OCI-LY1 (cell line): ENCODE measurements at regions not wholly inside any gene's neighbourhood (a gene's known extent, or its start where the extent isn't known, plus 50 kb on each side); places are given as distances from the start of the nearest gene placed in this dataset.

Experiments
- CTCF ChIP-seq: fragments of 200-600 bp; sonication (generic), shearing (Covaris generic); IDR thresholded peaks from 2 replicates; pipeline ENCODE4 v1.5.1; 2017; ENCODE audit warnings: mild to moderate bottlenecking, antibody characterized with exemption, low read length, moderate library complexity, mixed read lengths
- EZH2 ChIP-seq: fragments of 200-600 bp; sonication (generic), shearing (Covaris generic); IDR thresholded peaks from 2 replicates; pipeline ENCODE4 v1.8.0; 2017; ENCODE audit warnings: borderline replicate concordance, mixed run types, mild to moderate bottlenecking, antibody characterized with exemption, low read length, moderate library complexity, mixed read lengths

DNA sequence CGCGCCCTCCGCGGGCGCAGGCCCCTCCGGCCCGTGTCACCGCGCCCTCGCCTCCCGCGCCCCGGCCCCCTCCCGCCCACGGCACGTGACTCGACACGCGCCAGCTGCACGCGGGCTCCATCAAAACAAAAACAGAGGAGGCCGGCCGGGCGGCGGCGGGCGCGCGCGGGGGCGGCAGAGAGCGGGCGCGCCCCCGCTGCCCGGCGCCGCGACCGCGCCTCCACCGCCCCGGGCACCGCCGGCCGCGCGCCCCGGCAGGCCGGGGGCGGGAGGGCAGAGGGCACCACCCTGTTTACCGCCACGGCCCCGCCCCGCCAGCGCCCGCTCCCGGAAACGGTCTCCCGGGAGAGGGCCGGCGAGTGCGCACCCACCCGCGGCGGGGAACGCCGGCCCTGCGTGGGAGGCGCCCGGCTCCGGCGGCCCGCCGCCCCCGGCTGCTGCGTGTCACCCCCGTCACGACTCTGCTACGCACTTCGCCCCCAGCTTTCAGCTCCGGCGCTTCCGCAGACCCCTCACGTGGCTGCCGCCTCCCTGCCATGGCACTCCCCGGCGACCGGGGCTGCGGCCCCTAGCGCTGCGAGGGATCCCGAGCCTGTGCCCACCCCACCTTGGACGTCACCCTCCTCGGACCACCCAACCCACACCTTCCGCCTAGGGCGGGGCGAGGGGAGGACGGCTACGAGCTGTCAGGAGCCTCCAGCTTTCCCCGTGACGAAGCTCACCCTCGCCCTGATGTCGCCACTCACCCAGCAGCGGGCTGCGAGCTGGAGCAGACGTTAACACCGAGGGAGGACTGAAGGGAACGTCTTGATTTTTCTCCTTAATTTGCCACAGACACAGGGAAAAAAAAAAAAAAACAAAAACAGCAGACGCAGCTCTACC, 221.6 kb upstream of the MKLN1 start:
- TF ChIP-seq CTCF (no peak), EZH2 (no peak)
